A549 (cell line): ENCODE measurements at regions not wholly inside any gene's neighbourhood (a gene's known extent, or its start where the extent isn't known, plus 50 kb on each side); places are given as distances from the start of the nearest gene placed in this dataset.

Experiments used
- ATAC-seq, 2 experiments: fragments of 200-7000 bp in 1 of 2; fragments of >200 bp in 1 of 2; cut with Nextera tagmentation in 1 of 2; cut with Tn5 transposase in 1 of 2; 3 replicates each; pipeline versions ENCODE4 v1.8.0 to v1.9.1; 2018 to 2020; ENCODE audit warnings: mild to moderate bottlenecking in 1 of 2, moderate library complexity in 1 of 2
- CTCF ChIA-PET: fragments of 300-600 bp; sonication (Branson Sonifier 250); formaldehyde crosslinking; extraction: SDS; loops from one replicate; lab custom pipeline; 2021; ENCODE audit warnings: antibody characterized with exemption, inconsistent platforms; lab: Yijun Ruan, JAX
- POLR2A ChIA-PET: fragments of 350-600 bp; formaldehyde crosslinking; extraction: SDS; loops from one replicate; lab custom pipeline; 2021; ENCODE audit warnings: antibody characterized with exemption, inconsistent platforms; lab: Yijun Ruan, JAX
- DNase-seq, 2 experiments: peaks; one replicate each; pipeline versions ENCODE4 v3.0.0 to v3.0.0-alpha.2; 2011 to 2016; ENCODE audit warnings: low read depth in 1 of 2, low spot score in 1 of 2
- FAIRE-seq: peaks from 2 replicates; lab custom pipeline; 2011; peaks lifted over from hg19 to GRCh38; lab: Jason Lieb, UNC
- H3K27ac ChIP-seq, 2 experiments: fragments of >200 bp; sonication (Bioruptor Twin); formaldehyde crosslinking; 3 replicates each; pipeline ENCODE4 v1.5.1; 2016 to 2017
- H3K4me1 ChIP-seq: fragments of >200 bp; sonication (Bioruptor Twin); formaldehyde crosslinking; 3 replicates; pipeline ENCODE4 v1.6.1; 2016
- H3K4me2 ChIP-seq: fragments of >200 bp; sonication (Bioruptor Twin); formaldehyde crosslinking; 3 replicates; pipeline ENCODE4 v1.6.1; 2016
- H3K4me3 ChIP-seq: fragments of >200 bp; sonication (Bioruptor Twin); formaldehyde crosslinking; 3 replicates; pipeline ENCODE4 v1.5.1; 2016
- H3K9me3 ChIP-seq: fragments of >200 bp; sonication (Bioruptor Twin); formaldehyde crosslinking; 3 replicates; pipeline ENCODE4 v1.6.1; 2016
- BHLHE40 ChIP-seq: IDR thresholded peaks from 2 replicates; pipeline ENCODE4 v1.6.1; 2012; ENCODE audit warnings: low read depth, low read length, inconsistent platforms
- CBX8 ChIP-seq: fragments of 200-600 bp; sonication (generic); IDR thresholded peaks from 2 replicates; pipeline ENCODE4 v1.6.1; 2016
- CEBPB ChIP-seq, 2 experiments: fragments of >200 bp in 1 of 2; sonication (Bioruptor Twin) in 1 of 2; formaldehyde crosslinking in 1 of 2; IDR thresholded peaks; 2 replicates each; pipeline ENCODE4 v1.6.1; 2012 to 2016
- CHD4 ChIP-seq: fragments of 200-600 bp; sonication (generic); IDR thresholded peaks from 2 replicates; pipeline ENCODE4 v1.6.1; 2016; ENCODE audit warnings: antibody characterized with exemption, mild to moderate bottlenecking, borderline replicate concordance
- EHF ChIP-seq: fragments of 250-450 bp; sonication (Bioruptor Pico); IDR thresholded peaks from 2 replicates; pipeline ENCODE4 v1.5.0; 2020; ENCODE audit warnings: mild to moderate bottlenecking
- EHMT2 ChIP-seq: fragments of 200-600 bp; sonication (generic); IDR thresholded peaks from 2 replicates; pipeline ENCODE4 v1.6.1; 2016; ENCODE audit warnings: antibody characterized with exemption, low read depth, mild to moderate bottlenecking, moderate library complexity
- EP300 ChIP-seq, 2 experiments: fragments of >200 bp; sonication (Bioruptor Twin); formaldehyde crosslinking; IDR thresholded peaks; 2 replicates in 1 of 2; 3 replicates in 1 of 2; pipeline ENCODE4 v1.6.1; 2016 to 2017
- FOSB ChIP-seq: fragments of 250-450 bp; sonication (Bioruptor Pico); IDR thresholded peaks from 2 replicates; pipeline ENCODE4 v1.5.0; 2020; ENCODE audit warnings: mild to moderate bottlenecking, moderate library complexity
- FOXS1 ChIP-seq: fragments of 250-450 bp; sonication (Bioruptor Pico); IDR thresholded peaks from 2 replicates; pipeline ENCODE4 v1.5.0; 2020; ENCODE audit warnings: mild to moderate bottlenecking, moderate library complexity
- HDAC2 ChIP-seq: fragments of 200-600 bp; sonication (generic); IDR thresholded peaks from 2 replicates; pipeline ENCODE4 v1.6.1; 2016
- HEYL ChIP-seq: fragments of 250-450 bp; sonication (Bioruptor Pico); IDR thresholded peaks from 2 replicates; pipeline ENCODE4 v1.8.0; 2021; ENCODE audit warnings: mild to moderate bottlenecking, moderate library complexity
- KDM5A ChIP-seq: fragments of 200-600 bp; sonication (generic); IDR thresholded peaks from 2 replicates; pipeline ENCODE4 v1.6.1; 2016; ENCODE audit warnings: antibody characterized with exemption, mild to moderate bottlenecking
- MAX ChIP-seq: IDR thresholded peaks from 2 replicates; pipeline ENCODE4 v1.6.1; 2012
- NPAS2 ChIP-seq: fragments of 250-450 bp; sonication (Bioruptor Pico); IDR thresholded peaks from 2 replicates; pipeline ENCODE4 v1.8.0; 2022; ENCODE audit warnings: mild to moderate bottlenecking, moderate library complexity, borderline replicate concordance
- NR3C1 ChIP-seq: fragments of >200 bp; sonication (Bioruptor Twin); formaldehyde crosslinking; IDR thresholded peaks from 3 replicates; pipeline ENCODE4 v1.6.1; 2017
- POLR2AphosphoS2 ChIP-seq: conservative IDR thresholded peaks from 2 replicates; pipeline ENCODE4 v1.6.1; 2012; ENCODE audit warnings: low read length, improper control_type of control experiment, inconsistent platforms
- RAD21 ChIP-seq, 2 experiments: fragments of >200 bp in 1 of 2; sonication (Bioruptor Twin) in 1 of 2; formaldehyde crosslinking in 1 of 2; IDR thresholded peaks in 1 of 2; conservative IDR thresholded peaks in 1 of 2; 2 replicates in 1 of 2; 3 replicates in 1 of 2; pipeline ENCODE4 v1.6.1; 2012 to 2018; ENCODE audit warnings: inconsistent platforms in 1 of 2
- RARB ChIP-seq: fragments of 250-450 bp; sonication (Bioruptor Pico); IDR thresholded peaks from 2 replicates; pipeline ENCODE4 v1.8.0; 2021; ENCODE audit warnings: mild to moderate bottlenecking, moderate library complexity
- RFX5 ChIP-seq: fragments of 450-650 bp; IDR thresholded peaks from 2 replicates; pipeline ENCODE4 v1.7.1; 2014; ENCODE audit warnings: antibody characterized with exemption, mild to moderate bottlenecking, moderate library complexity
- TFCP2L1 ChIP-seq: fragments of 250-450 bp; sonication (Bioruptor Pico); IDR thresholded peaks from 2 replicates; pipeline ENCODE4 v1.5.0; 2021; ENCODE audit warnings: mild to moderate bottlenecking
- ZFP36 ChIP-seq: fragments of 450-650 bp; IDR thresholded peaks from 2 replicates; pipeline ENCODE4 v1.6.1; 2014; ENCODE audit warnings: borderline replicate concordance; ENCODE audit not compliant: partially characterized antibody
- ZNF302 ChIP-seq: fragments of 250-450 bp; sonication (Bioruptor Pico); IDR thresholded peaks from 2 replicates; pipeline ENCODE4 v1.9.0; 2021; ENCODE audit warnings: inconsistent platforms, mild to moderate bottlenecking, moderate library complexity
- ZSCAN20 ChIP-seq: fragments of 250-450 bp; sonication (Bioruptor Pico); IDR thresholded peaks from 2 replicates; pipeline ENCODE4 v1.8.0; 2022; ENCODE audit warnings: mild to moderate bottlenecking, moderate library complexity
- WGBS: methylation state at CpG from one replicate; pipeline ENCODE4 v1.1.6; 2017; ENCODE audit errors: missing lambda C conversion rate; 5-methylcytosine and 5-hydroxymethylcytosine counted together
- TF ChIP-seq, protein P1 (sequence below): IDR thresholded peaks from 2 replicates; pipeline ENCODE4 v1.6.1; 2012; ENCODE audit warnings: low read depth, borderline replicate concordance
- TF ChIP-seq, protein P2 (sequence below): fragments of 150-350 bp; IDR thresholded peaks from 2 replicates; pipeline ENCODE4 v1.6.1; 2014; ENCODE audit warnings: low read depth, mild to moderate bottlenecking, low read length
- TF ChIP-seq, protein P3 (sequence below): fragments of >200 bp; sonication (Bioruptor Twin); formaldehyde crosslinking; IDR thresholded peaks from 3 replicates; pipeline ENCODE4 v1.5.1; 2016
- TF ChIP-seq, protein P4 (sequence below): IDR thresholded peaks from 2 replicates; pipeline ENCODE4 v1.6.1; 2012

DNA sequence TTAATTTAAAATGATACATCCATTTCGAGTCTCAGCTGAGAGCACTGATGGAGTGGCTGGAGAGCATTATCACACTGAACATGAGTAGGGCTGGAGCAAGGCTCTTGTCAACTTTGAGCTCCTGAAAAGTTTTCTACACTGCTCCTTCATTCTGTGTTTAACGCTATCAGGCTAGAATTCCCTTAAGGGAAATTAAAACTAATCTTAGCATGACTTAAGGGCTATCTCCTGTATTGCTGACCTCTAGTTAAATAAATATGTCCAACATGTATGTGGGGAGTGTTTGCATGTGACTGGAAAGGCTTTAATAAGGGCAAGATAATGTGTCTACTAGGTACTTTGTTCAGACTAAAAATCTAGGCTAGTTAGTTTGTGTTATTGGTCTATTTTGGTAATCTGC, 116.7 kb upstream of the CAND1 start:
- ChIA-PET CTCF (no interaction called here), POLR2A (no interaction called here)
- H3K4me3 ChIP-seq = no peak overlapping the region
- H3K4me1 ChIP-seq = no peaks in the 10 kb centered on the region
- FAIRE-seq (no peak), ATAC-seq (no peak), DNase-seq (no peak)
- 26% methylated on average over 2 of the region's 2 CpGs for WGBS
- H3K4me2 ChIP-seq = no peak overlapping the region
- H3K27ac ChIP-seq = no peak overlapping the region
- no peaks in the 10 kb centered on the region for H3K9me3 ChIP-seq
- TF ChIP-seq CBX8 (no peak), CHD4 (no peak), BHLHE40 (no peak), CEBPB (IDR thresholded peaks at IDR 0.05) (no peak), NR3C1 (no peak), RAD21 (conservative IDR thresholded peaks at IDR 0.05 in 1 of 2, IDR thresholded peaks at IDR 0.05 in 1 of 2) (no peak), EHF (CRISPR knock-in tag) (no peak)
- TF ChIP-seq, protein P1, sequence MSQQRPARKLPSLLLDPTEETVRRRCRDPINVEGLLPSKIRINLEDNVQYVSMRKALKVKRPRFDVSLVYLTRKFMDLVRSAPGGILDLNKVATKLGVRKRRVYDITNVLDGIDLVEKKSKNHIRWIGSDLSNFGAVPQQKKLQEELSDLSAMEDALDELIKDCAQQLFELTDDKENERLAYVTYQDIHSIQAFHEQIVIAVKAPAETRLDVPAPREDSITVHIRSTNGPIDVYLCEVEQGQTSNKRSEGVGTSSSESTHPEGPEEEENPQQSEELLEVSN = no peak
- TF ChIP-seq, protein P2, sequence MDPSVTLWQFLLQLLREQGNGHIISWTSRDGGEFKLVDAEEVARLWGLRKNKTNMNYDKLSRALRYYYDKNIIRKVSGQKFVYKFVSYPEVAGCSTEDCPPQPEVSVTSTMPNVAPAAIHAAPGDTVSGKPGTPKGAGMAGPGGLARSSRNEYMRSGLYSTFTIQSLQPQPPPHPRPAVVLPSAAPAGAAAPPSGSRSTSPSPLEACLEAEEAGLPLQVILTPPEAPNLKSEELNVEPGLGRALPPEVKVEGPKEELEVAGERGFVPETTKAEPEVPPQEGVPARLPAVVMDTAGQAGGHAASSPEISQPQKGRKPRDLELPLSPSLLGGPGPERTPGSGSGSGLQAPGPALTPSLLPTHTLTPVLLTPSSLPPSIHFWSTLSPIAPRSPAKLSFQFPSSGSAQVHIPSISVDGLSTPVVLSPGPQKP = no peak

GRCh38 chr12:67154901-67155300, 114.3 kb upstream of the CAND1 start:
- POLR2A ChIA-PET = no interaction called here
- FAIRE-seq = no peak
- Histone ChIP-seq H3K4me1 (no peaks in the 10 kb centered on the region), H3K27ac (no peak overlapping the region), H3K4me3 (no peak overlapping the region), H3K9me3 (no peaks in the 10 kb centered on the region), H3K4me2 (no peak overlapping the region)
- CTCF ChIA-PET = no interaction called here
- no peak for TF ChIP-seq HDAC2
- 51% methylated on average over 3 of the region's 3 CpGs for WGBS
- no peak for ATAC-seq
- DNase-seq = no peak

DNA sequence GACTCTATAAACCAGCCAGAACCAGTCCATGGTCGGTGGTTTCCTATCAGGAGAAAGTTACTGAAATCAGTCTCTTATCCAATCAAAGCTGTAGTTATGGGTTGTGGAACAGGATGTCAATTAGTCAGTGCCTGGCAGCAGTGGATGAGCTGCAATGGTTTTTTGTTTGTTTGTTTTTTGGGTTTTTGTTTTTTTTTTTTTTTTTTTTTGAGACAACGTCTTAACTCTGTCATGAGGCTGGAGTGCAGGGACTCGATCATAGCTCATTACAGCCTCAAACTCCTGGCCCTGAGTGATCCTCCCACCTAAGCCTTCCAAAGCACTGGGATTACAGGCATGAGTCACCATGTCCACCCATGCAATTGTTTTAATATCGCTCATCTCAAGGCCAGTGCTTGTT, 113.3 kb upstream of the CAND1 start:
- no peak for ATAC-seq
- DNase-seq = peak in 1 of 2 experiments; percentile 10
- TF ChIP-seq MAX (no peak), NPAS2 (CRISPR knock-in tag) (no peak), ZSCAN20 (CRISPR knock-in tag) (no peak), FOXS1 (CRISPR knock-in tag) (no peak), EP300 (IDR thresholded peaks at IDR 0.05) (no peak), ZNF302 (CRISPR knock-in tag) (no peak), CHD4 (no peak), EHMT2 (no peak), KDM5A (no peak), TFCP2L1 (no peak), RFX5 (no peak), FOSB (no peak), RARB (CRISPR knock-in tag) (no peak), ZFP36 (no peak), HEYL (CRISPR knock-in tag) (no peak), POLR2AphosphoS2 (no peak)
- TF ChIP-seq, protein P3, sequence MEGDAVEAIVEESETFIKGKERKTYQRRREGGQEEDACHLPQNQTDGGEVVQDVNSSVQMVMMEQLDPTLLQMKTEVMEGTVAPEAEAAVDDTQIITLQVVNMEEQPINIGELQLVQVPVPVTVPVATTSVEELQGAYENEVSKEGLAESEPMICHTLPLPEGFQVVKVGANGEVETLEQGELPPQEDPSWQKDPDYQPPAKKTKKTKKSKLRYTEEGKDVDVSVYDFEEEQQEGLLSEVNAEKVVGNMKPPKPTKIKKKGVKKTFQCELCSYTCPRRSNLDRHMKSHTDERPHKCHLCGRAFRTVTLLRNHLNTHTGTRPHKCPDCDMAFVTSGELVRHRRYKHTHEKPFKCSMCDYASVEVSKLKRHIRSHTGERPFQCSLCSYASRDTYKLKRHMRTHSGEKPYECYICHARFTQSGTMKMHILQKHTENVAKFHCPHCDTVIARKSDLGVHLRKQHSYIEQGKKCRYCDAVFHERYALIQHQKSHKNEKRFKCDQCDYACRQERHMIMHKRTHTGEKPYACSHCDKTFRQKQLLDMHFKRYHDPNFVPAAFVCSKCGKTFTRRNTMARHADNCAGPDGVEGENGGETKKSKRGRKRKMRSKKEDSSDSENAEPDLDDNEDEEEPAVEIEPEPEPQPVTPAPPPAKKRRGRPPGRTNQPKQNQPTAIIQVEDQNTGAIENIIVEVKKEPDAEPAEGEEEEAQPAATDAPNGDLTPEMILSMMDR = no peak
- TF ChIP-seq, protein P1 = no peak
- TF ChIP-seq, protein P4, sequence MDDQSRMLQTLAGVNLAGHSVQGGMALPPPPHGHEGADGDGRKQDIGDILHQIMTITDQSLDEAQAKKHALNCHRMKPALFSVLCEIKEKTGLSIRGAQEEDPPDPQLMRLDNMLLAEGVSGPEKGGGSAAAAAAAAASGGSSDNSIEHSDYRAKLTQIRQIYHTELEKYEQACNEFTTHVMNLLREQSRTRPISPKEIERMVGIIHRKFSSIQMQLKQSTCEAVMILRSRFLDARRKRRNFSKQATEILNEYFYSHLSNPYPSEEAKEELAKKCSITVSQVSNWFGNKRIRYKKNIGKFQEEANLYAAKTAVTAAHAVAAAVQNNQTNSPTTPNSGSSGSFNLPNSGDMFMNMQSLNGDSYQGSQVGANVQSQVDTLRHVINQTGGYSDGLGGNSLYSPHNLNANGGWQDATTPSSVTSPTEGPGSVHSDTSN = no peak
- no peaks in the 10 kb centered on the region for H3K4me1 ChIP-seq
- no peak overlapping the region for H3K4me3 ChIP-seq
- FAIRE-seq = no peak
- H3K27ac ChIP-seq = no peak overlapping the region
- no peaks in the 10 kb centered on the region for H3K9me3 ChIP-seq
- ChIA-PET CTCF (interaction anchor here (1.3 to 1.6 kb wide), 2 partner anchors 14 to 86 kb away, joined by 3 read pairs; no protein-coding TSS in a partner anchor), POLR2A (no interaction called here)
- H3K4me2 ChIP-seq = no peak overlapping the region
- WGBS = 17% methylated on average over 4 of the region's 4 CpGs
